ENCODE measurements at regions not wholly inside any gene's neighbourhood (a gene's known extent, or its start where the extent isn't known, plus 50 kb on each side); places are given as distances from the start of the nearest gene placed in this dataset.

- no peaks in the 10 kb centered on the region for H3K36me3 ChIP-seq
- H3K27ac ChIP-seq: no peak overlapping the region
- no peak overlapping the region for H3K4me3 ChIP-seq
- no peak for TF ChIP-seq Cebpa-rat (IDR thresholded peaks at IDR 0.05)
- no peaks in the 10 kb centered on the region for H4K20me1 ChIP-seq
- no peaks in the 10 kb centered on the region for H3K4me1 ChIP-seq
- H3K27me3 ChIP-seq: no peaks in the 10 kb centered on the region
- no peak overlapping the region for H3K9ac ChIP-seq
- no peaks in the 10 kb centered on the region for H3K9me3 ChIP-seq
- no peak overlapping the region for H3K4me2 ChIP-seq
These were observed 181.7 kb upstream of the SLC30A5 start for GRCh38 chr5:68911840-68912690.

GRCh38 chr5:68915079-68915478 is 178.7 kb upstream of the SLC30A5 start:
- H3K9me3 ChIP-seq: peaks cover 23% of the 10 kb centered on the region
- H3K4me3 ChIP-seq: no peak overlapping the region
- no peaks in the 10 kb centered on the region for H4K20me1 ChIP-seq
- H3K36me3 ChIP-seq: no peaks in the 10 kb centered on the region
- H3K27me3 ChIP-seq: no peaks in the 10 kb centered on the region
- H3K4me1 ChIP-seq: no peaks in the 10 kb centered on the region
- no peak for TF ChIP-seq Cebpa-rat (IDR thresholded peaks at IDR 0.05)
- H3K9ac ChIP-seq: no peak overlapping the region
- no peak overlapping the region for H3K27ac ChIP-seq
- no peak overlapping the region for H3K4me2 ChIP-seq

DNA sequence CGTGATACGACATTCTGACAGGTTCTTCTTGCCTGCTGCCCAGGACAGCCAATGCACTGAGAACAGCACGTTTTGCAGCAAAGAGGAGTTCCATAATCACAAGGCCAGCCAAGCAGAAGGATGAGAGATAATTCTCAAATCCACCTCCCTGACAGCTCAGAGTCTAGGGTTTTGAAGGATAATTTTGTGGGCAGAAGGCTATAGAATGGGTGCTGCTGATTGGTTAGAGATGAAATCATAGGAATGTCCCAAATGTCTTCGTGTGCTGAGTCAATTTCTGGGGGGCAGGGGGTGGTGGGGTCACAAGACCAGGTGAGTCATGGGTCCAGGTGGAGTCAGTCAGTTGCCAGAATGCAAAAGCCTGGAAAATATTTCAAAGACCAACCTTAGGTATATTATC is 175.5 kb upstream of the SLC30A5 start:
- no peaks in the 10 kb centered on the region for H3K36me3 ChIP-seq
- no peak overlapping the region for H3K4me3 ChIP-seq
- no peak overlapping the region for H3K4me2 ChIP-seq
- H3K27ac ChIP-seq: no peak overlapping the region
- H3K9me3 ChIP-seq: peaks cover 40% of the 10 kb centered on the region
- H3K9ac ChIP-seq: no peak overlapping the region
- TF ChIP-seq Cebpa-rat (IDR thresholded peaks at IDR 0.05): no peak
- no peaks in the 10 kb centered on the region for H4K20me1 ChIP-seq
- H3K27me3 ChIP-seq: no peaks in the 10 kb centered on the region
- no peaks in the 10 kb centered on the region for H3K4me1 ChIP-seq

DNA sequence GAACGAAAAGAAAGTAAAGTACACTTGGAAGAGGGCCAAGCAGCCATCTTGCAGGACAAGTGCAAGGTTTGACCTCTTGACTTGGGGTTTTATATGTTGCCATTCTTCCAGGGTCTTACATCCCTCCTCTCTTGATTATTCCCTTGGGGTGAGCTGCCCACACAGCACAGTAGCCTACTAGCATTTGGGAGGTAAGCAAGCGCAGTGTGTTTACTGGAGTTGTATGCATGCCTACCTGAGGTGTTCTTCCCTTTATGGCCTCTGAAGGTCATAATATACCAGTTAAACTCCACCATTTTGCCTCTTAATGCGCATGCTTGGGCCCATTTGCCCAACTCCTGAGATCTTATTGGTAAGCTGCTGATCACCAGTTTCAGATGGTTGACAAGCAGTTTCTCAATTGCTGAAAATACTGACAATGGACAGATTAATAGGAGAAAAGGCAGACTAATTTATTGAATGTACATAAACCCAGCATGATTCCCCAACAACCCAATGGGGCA is 173.8 kb upstream of the SLC30A5 start:
- H3K4me1 ChIP-seq: no peaks in the 10 kb centered on the region
- H4K20me1 ChIP-seq: no peaks in the 10 kb centered on the region
- no peak overlapping the region for H3K9ac ChIP-seq
- H3K27me3 ChIP-seq: no peaks in the 10 kb centered on the region
- no peak overlapping the region for H3K4me2 ChIP-seq
- peaks cover 40% of the 10 kb centered on the region for H3K9me3 ChIP-seq
- H3K36me3 ChIP-seq: no peaks in the 10 kb centered on the region
- no peak overlapping the region for H3K27ac ChIP-seq
- TF ChIP-seq Cebpa-rat (IDR thresholded peaks at IDR 0.05): no peak
- no peak overlapping the region for H3K4me3 ChIP-seq

DNA sequence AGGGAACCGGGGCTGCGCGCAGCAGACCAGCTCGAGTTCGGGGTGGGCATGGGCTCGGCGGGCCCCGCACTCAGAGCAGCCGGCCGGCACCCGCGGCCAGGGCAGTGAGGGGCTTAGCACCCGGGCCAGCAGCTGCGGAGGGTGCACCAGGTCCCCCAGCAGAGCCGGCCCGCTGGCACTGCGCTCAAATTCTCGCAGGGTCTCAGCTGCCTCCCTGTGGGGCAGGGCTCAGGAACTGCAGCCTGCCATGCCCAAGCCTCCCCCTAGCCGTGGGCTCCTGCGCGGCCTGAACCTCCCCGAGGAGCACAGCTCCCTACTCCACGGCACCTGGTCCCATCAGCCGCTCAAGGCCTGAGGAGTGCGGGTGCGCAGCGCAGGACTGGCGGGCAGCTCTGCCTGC is 172.9 kb upstream of the SLC30A5 start:
- no peaks in the 10 kb centered on the region for H3K4me1 ChIP-seq
- no peaks in the 10 kb centered on the region for H3K36me3 ChIP-seq
- H3K9ac ChIP-seq: no peak overlapping the region
- no peak for TF ChIP-seq Cebpa-rat (IDR thresholded peaks at IDR 0.05)
- no peak overlapping the region for H3K4me2 ChIP-seq
- no peaks in the 10 kb centered on the region for H3K27me3 ChIP-seq
- H3K27ac ChIP-seq: no peak overlapping the region
- H3K4me3 ChIP-seq: no peak overlapping the region
- peaks cover 40% of the 10 kb centered on the region for H3K9me3 ChIP-seq
- H4K20me1 ChIP-seq: no peaks in the 10 kb centered on the region

DNA sequence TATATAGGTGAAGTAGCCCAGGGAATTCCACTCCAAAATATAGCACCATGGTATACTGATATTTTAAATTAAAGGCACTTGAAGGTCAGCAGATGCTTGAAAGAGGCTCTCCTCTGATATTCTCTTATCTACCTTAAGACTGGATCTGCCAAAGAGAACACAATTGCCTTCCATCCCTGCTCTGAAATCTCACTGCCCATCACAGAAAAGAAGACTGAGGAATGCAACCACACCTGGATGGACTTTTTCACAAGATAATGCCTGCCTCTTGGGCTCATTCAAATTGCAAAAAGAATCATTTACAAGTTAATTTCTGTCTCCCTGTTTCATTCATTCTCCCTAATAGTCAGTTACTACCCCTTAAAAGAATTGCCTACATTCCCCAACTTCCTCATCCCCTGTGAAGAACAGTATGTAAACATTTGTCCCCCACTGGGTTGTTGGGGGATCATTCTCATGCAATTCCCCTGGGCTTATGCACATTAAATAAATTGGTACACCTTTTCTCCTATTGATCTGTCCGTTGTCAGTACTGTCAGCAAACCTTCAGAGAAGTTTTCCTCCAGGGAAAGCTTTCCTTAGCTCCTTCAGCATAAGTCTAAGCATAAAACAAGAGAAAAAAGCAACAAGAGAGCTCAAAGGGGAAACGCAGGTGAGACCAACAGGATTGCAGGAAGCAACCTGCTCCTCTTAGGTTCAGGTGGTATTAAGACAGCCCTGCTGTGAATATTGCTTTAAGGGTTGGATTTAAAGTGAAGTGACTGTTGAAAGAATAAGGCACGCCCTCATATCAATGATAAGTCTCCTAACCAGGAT is 171.4 kb upstream of the SLC30A5 start:
- Histone ChIP-seq H3K4me1 (no peaks in the 10 kb centered on the region), H3K9ac (no peak overlapping the region), H3K27me3 (no peaks in the 10 kb centered on the region), H3K9me3 (peaks cover 40% of the 10 kb centered on the region), H3K4me3 (no peak overlapping the region), H3K36me3 (no peaks in the 10 kb centered on the region), H4K20me1 (no peaks in the 10 kb centered on the region), H3K27ac (no peak overlapping the region), H3K4me2 (no peak overlapping the region)
- TF ChIP-seq Cebpa-rat (IDR thresholded peaks at IDR 0.05): no peak

DNA sequence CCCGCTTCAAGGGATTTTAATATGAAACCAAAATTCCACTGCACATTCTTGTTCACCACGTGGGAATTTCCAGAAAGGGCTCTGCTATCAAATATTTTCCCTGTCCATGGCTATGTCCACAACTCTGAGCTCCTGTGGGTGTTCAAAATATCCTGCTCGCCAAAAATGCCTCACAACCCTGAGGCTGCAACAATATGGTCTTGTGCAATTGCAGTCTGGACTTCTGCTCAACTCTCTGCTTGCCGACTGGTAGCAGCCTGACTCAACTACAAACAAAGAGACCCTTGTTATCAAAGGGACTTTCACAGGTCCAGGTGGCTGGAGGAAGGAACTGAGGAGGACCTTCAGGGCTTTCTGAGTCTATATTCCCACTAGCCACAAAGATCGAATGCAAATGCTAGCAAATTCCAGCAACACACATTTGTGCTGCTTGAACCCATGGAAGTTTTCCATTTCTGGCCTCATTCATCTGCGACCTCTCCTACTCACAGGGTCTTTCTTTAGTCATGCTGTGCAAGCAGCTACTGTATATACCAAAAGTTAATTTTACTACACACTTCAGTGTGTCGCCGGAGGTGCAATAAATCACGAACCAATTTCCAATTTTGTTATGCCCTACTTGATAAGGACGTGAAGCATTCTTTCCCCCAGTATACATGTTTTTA is 169.2 kb upstream of the SLC30A5 start:
- Histone ChIP-seq H3K4me1 (no peaks in the 10 kb centered on the region), H3K36me3 (no peaks in the 10 kb centered on the region), H3K9me3 (peaks cover 21% of the 10 kb centered on the region), H3K4me2 (no peak overlapping the region), H3K27ac (no peak overlapping the region), H4K20me1 (no peaks in the 10 kb centered on the region), H3K9ac (no peak overlapping the region), H3K4me3 (no peak overlapping the region), H3K27me3 (no peaks in the 10 kb centered on the region)
- TF ChIP-seq Cebpa-rat (IDR thresholded peaks at IDR 0.05): no peak

DNA sequence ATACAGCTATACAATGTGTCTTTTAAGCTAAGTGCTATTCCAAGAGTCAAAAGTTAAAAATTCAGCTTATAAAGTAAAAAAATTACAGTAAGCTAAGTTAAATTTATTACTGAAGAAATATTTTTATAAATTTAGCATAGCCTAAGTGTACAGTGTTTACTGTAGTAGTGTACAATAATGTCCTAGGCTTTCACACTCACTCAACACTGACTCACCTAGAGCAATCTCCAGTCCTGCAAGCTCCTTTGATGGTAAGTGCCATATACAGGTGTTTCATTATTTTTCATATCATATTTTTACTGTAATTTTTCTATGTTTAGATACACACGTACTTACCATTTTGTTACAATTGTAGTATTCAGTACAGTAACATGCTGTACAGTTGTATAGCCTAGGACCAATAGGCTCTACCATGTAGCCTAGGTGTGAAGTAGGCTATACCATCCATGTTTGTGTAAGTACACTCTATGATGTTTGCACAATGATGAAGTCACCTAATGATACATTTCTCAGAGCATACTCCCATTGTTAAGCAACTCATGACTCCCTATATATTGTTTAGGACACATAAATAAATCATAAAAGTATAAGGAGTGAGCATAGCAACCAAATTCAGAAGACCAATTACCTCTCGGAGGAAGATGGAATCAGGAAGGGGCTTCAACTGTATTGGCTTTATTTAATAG is 165.1 kb upstream of the SLC30A5 start:
- Histone ChIP-seq H3K36me3 (no peaks in the 10 kb centered on the region), H3K4me2 (no peak overlapping the region), H3K4me1 (no peaks in the 10 kb centered on the region), H3K4me3 (no peak overlapping the region), H3K9me3 (peaks cover 39% of the 10 kb centered on the region), H3K27ac (no peak overlapping the region), H3K27me3 (no peaks in the 10 kb centered on the region), H3K9ac (no peak overlapping the region), H4K20me1 (no peaks in the 10 kb centered on the region)
- TF ChIP-seq Cebpa-rat (IDR thresholded peaks at IDR 0.05): no peak

- Histone ChIP-seq H4K20me1 (no peaks in the 10 kb centered on the region), H3K9ac (no peak overlapping the region), H3K27ac (no peak overlapping the region), H3K4me3 (no peak overlapping the region), H3K27me3 (no peaks in the 10 kb centered on the region), H3K36me3 (no peaks in the 10 kb centered on the region), H3K9me3 (peaks cover 52% of the 10 kb centered on the region), H3K4me1 (no peaks in the 10 kb centered on the region), H3K4me2 (no peak overlapping the region)
- no peak for TF ChIP-seq Cebpa-rat (IDR thresholded peaks at IDR 0.05)
These were observed 163.7 kb upstream of the SLC30A5 start for GRCh38 chr5:68930139-68930538.
